HepG2 (cell line): ENCODE measurements at regions not wholly inside any gene's neighbourhood (a gene's known extent, or its start where the extent isn't known, plus 50 kb on each side); places are given as distances from the start of the nearest gene placed in this dataset.

Experiments used
- ATAC-seq: fragments of 200-7000 bp; cut with Tn5 transposase; 3 replicates; pipeline ENCODE4 v1.9.1; 2020; ENCODE audit warnings: mild to moderate bottlenecking, moderate library complexity
- BruUV-seq: library from RNA; stranded (reverse); fragments of 400-500 nt; replicated peaks from 2 replicates; lab custom pipeline; 2021; lab: Mats Ljungman, UMichigan
- CTCF ChIA-PET: fragments of 300-600 bp; formaldehyde crosslinking; extraction: SDS; loops from one replicate; lab custom pipeline; 2021; ENCODE audit warnings: low total read pairs, inconsistent platforms, low intra/inter-chr PET ratio; lab: Yijun Ruan, JAX
- POLR2A ChIA-PET: fragments of 350-600 bp; sonication (Branson Sonifier 250); formaldehyde crosslinking; loops from one replicate; lab custom pipeline; 2020; ENCODE audit warnings: antibody characterized with exemption, inconsistent platforms; lab: Yijun Ruan, JAX
- DNase-seq: peaks from one replicate; pipeline ENCODE4 v3.0.0-alpha.2; 2015; ENCODE audit warnings: low spot score
- FAIRE-seq: peaks from 3 replicates; lab custom pipeline; 2011; peaks lifted over from hg19 to GRCh38; lab: Jason Lieb, UNC
- H2AFZ ChIP-seq: one replicate; pipeline ENCODE4 v1.6.1; 2011; ENCODE audit warnings: low read length, inconsistent platforms
- H3K27ac ChIP-seq: fragments of 300-600 bp; 3 replicates; pipeline ENCODE4 v1.8.0; 2011; ENCODE audit warnings: mixed run types, mild to moderate bottlenecking, mixed read lengths, low read length, inconsistent platforms; ENCODE audit not compliant: insufficient read depth; ENCODE audit errors: extremely low read length
- H3K27me3 ChIP-seq, 2 experiments: fragments of 200-600 bp in 1 of 2; 2 replicates in 1 of 2; 3 replicates in 1 of 2; pipeline versions ENCODE4 v1.6.0 to v1.8.0; 2011; ENCODE audit warnings: low read length in 2 of 2, mild to moderate bottlenecking in 2 of 2, moderate library complexity in 2 of 2, inconsistent platforms in 1 of 2; ENCODE audit not compliant: insufficient read depth in 2 of 2, control insufficient read depth in 1 of 2
- H3K36me3 ChIP-seq, 2 experiments: fragments of 200-600 bp in 1 of 2; replicated peaks in 1 of 2; 2 replicates in 1 of 2; 3 replicates in 1 of 2; pipeline versions ENCODE4 v1.5.1 to v1.8.0; 2011; ENCODE audit warnings: low read length in 2 of 2, inconsistent platforms in 1 of 2; ENCODE audit not compliant: insufficient read depth in 2 of 2, control insufficient read depth in 1 of 2
- H3K4me1 ChIP-seq: 2 replicates; pipeline ENCODE4 v1.5.1; 2012; ENCODE audit warnings: low read length, inconsistent platforms; ENCODE audit not compliant: insufficient read depth
- H3K4me2 ChIP-seq: 2 replicates; pipeline ENCODE4 v1.6.0; 2011; ENCODE audit warnings: low read depth, low read length, inconsistent platforms
- H3K4me3 ChIP-seq, 3 experiments: fragments of 200-600 bp in 1 of 3; sonication (generic), shearing (Covaris generic) in 1 of 3; replicated peaks in 1 of 3; 2 replicates each; pipeline ENCODE4 v1.5.1; 2011 to 2016; ENCODE audit warnings: low read length in 3 of 3, inconsistent platforms in 2 of 3, low read depth in 2 of 3, mild to moderate bottlenecking in 2 of 3, control low read depth in 1 of 3, mixed read lengths in 1 of 3; ENCODE audit not compliant: insufficient read depth in 1 of 3
- H3K79me2 ChIP-seq: one replicate; pipeline ENCODE4 v1.6.1; 2011; ENCODE audit warnings: low read length, inconsistent platforms; ENCODE audit not compliant: insufficient read depth
- H3K9ac ChIP-seq: 2 replicates; pipeline ENCODE4 v1.6.0; 2011; ENCODE audit warnings: mild to moderate bottlenecking, low read depth, low read length, inconsistent platforms; ENCODE audit not compliant: insufficient read depth
- H3K9me3 ChIP-seq: 2 replicates; pipeline ENCODE4 v1.5.1; 2012; ENCODE audit warnings: mild to moderate bottlenecking, low read length
- H4K20me1 ChIP-seq: 2 replicates; pipeline ENCODE4 v1.6.0; 2011; ENCODE audit warnings: inconsistent platforms, mild to moderate bottlenecking, low read length, moderate library complexity; ENCODE audit not compliant: insufficient read depth
- GATAD2A ChIP-seq: IDR thresholded peaks from 2 replicates; pipeline ENCODE4 v1.6.1; 2016
- JARID2 ChIP-seq: sonication (generic); formaldehyde crosslinking; IDR thresholded peaks from 2 replicates; pipeline ENCODE4 v1.8.1; 2023; ENCODE audit warnings: missing genetic modification reagents, inconsistent platforms; ENCODE audit not compliant: insufficient replicate concordance
- SALL2 ChIP-seq: sonication (generic); formaldehyde crosslinking; IDR thresholded peaks from 2 replicates; pipeline ENCODE4 v1.8.1; 2023; ENCODE audit warnings: mild to moderate bottlenecking, missing genetic modification reagents, inconsistent platforms
- ZNF253 ChIP-seq: sonication (generic); formaldehyde crosslinking; IDR thresholded peaks from 2 replicates; pipeline ENCODE4 v1.8.0; 2022; ENCODE audit warnings: mild to moderate bottlenecking, missing genetic modification reagents, borderline replicate concordance
- ZNF740 ChIP-seq: sonication (generic); formaldehyde crosslinking; IDR thresholded peaks from 2 replicates; pipeline ENCODE4 v1.4.0; 2020; ENCODE audit warnings: missing genetic modification reagents
- ZNF83 ChIP-seq: sonication (generic); formaldehyde crosslinking; IDR thresholded peaks from 2 replicates; pipeline ENCODE4 v1.4.0; 2020; ENCODE audit warnings: missing genetic modification reagents, mild to moderate bottlenecking, borderline replicate concordance
- WGBS: methylation state at CpG from one replicate; pipeline ENCODE4 v1.1.6; 2017; ENCODE audit warnings: low lambda C conversion rate; 5-methylcytosine and 5-hydroxymethylcytosine counted together
- in situ Hi-C: cut with HindIII; loops from 2 replicates; pipeline ENCODE4 v1.10.0; 2017; ENCODE audit warnings: low pct_unique_long_range_greater_than_20kb; ENCODE audit not compliant: extremely low pct_ligation_motif_present
- intact Hi-C: fragments of 100-400 bp; cut with micrococcal nuclease; formaldehyde crosslinking; loops from one replicate; pipeline ENCODE4 v1.10.0; 2022; ENCODE audit not compliant: unreplicated experiment
- TF ChIP-seq, protein P1 (sequence below): sonication (generic); formaldehyde crosslinking; IDR thresholded peaks from 2 replicates; pipeline ENCODE4 v1.4.0; 2020; ENCODE audit warnings: missing genetic modification reagents
- TF ChIP-seq, protein P2 (sequence below): sonication (generic); formaldehyde crosslinking; IDR thresholded peaks from 2 replicates; pipeline ENCODE4 v1.5.0; 2020; ENCODE audit warnings: mild to moderate bottlenecking, missing genetic modification reagents
- TF ChIP-seq, protein P3 (sequence below): sonication (generic); formaldehyde crosslinking; IDR thresholded peaks from 2 replicates; pipeline ENCODE4 v1.5.1; 2020; ENCODE audit warnings: mild to moderate bottlenecking, missing genetic modification reagents, borderline replicate concordance
- TF ChIP-seq, protein P4 (sequence below): sonication (generic); formaldehyde crosslinking; IDR thresholded peaks from 2 replicates; pipeline ENCODE4 v1.5.0; 2020; ENCODE audit warnings: mild to moderate bottlenecking, missing genetic modification reagents

DNA sequence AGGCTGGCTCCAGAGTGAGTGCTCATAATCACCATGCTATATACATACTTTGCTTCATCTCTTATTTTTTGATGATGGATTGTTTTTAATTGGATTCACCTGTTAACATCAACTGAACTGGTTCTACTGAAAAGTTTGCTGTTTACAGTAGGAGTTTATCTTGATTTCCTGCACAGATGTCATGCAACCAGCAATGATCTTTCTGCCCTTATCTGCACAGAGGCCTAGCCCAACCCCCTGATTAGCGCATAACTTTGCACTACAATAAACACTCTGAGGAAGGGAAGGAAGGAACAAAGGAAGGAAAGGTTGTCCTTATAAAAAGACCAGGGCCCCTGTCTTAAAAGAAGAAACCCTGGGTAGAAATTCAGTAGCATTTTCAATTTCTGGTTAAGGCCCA, 152.9 kb downstream of the RGS9 start (continued):
- TF ChIP-seq, protein P1, sequence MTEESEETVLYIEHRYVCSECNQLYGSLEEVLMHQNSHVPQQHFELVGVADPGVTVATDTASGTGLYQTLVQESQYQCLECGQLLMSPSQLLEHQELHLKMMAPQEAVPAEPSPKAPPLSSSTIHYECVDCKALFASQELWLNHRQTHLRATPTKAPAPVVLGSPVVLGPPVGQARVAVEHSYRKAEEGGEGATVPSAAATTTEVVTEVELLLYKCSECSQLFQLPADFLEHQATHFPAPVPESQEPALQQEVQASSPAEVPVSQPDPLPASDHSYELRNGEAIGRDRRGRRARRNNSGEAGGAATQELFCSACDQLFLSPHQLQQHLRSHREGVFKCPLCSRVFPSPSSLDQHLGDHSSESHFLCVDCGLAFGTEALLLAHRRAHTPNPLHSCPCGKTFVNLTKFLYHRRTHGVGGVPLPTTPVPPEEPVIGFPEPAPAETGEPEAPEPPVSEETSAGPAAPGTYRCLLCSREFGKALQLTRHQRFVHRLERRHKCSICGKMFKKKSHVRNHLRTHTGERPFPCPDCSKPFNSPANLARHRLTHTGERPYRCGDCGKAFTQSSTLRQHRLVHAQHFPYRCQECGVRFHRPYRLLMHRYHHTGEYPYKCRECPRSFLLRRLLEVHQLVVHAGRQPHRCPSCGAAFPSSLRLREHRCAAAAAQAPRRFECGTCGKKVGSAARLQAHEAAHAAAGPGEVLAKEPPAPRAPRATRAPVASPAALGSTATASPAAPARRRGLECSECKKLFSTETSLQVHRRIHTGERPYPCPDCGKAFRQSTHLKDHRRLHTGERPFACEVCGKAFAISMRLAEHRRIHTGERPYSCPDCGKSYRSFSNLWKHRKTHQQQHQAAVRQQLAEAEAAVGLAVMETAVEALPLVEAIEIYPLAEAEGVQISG (CRISPR knock-in tag), result no peak
- TF ChIP-seq, protein P2, sequence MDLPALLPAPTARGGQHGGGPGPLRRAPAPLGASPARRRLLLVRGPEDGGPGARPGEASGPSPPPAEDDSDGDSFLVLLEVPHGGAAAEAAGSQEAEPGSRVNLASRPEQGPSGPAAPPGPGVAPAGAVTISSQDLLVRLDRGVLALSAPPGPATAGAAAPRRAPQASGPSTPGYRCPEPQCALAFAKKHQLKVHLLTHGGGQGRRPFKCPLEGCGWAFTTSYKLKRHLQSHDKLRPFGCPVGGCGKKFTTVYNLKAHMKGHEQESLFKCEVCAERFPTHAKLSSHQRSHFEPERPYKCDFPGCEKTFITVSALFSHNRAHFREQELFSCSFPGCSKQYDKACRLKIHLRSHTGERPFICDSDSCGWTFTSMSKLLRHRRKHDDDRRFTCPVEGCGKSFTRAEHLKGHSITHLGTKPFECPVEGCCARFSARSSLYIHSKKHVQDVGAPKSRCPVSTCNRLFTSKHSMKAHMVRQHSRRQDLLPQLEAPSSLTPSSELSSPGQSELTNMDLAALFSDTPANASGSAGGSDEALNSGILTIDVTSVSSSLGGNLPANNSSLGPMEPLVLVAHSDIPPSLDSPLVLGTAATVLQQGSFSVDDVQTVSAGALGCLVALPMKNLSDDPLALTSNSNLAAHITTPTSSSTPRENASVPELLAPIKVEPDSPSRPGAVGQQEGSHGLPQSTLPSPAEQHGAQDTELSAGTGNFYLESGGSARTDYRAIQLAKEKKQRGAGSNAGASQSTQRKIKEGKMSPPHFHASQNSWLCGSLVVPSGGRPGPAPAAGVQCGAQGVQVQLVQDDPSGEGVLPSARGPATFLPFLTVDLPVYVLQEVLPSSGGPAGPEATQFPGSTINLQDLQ, result no peak
- TF ChIP-seq SALL2 (CRISPR knock-in tag), result no peak

- Histone ChIP-seq H3K9ac (no peak overlapping the region), H3K79me2 (no peaks in the 10 kb centered on the region), H3K4me3 (no peak overlapping the region), H3K36me3 (no peaks in the 10 kb centered on the region), H3K4me1 (no peaks in the 10 kb centered on the region), H3K27me3 (peaks cover 0 to 17% of the 10 kb centered on the region in 2 experiments; a peak in 2 of 5 replicates), H3K9me3 (no peaks in the 10 kb centered on the region), H3K4me2 (no peak overlapping the region), H2AFZ (no peak overlapping the region), H3K27ac (no peak overlapping the region), H4K20me1 (no peaks in the 10 kb centered on the region)
- BruUV-seq, result no TSS peak
- 0% methylated on average over 4 of the region's 4 CpGs for WGBS
- ATAC-seq (no peak), DNase-seq (no peak), FAIRE-seq (no peak)
- in situ Hi-C loops, result no loop called here
- CTCF ChIA-PET, result no interaction called here
- intact Hi-C loops, result no loop called here
- POLR2A ChIA-PET, result no interaction called here
- TF ChIP-seq GATAD2A (CRISPR knock-in tag), result no peak
- TF ChIP-seq, protein P3, sequence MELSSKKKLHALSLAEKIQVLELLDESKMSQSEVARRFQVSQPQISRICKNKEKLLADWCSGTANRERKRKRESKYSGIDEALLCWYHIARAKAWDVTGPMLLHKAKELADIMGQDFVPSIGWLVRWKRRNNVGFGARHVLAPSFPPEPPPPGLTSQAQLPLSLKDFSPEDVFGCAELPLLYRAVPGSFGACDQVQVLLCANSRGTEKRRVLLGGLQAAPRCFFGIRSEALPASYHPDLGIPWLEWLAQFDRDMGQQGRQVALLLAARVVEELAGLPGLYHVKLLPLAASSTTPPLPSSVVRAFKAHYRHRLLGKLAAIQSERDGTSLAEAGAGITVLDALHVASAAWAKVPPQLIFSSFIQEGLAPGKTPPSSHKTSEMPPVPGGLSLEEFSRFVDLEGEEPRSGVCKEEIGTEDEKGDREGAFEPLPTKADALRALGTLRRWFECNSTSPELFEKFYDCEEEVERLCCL, result no peak
- no peak for TF ChIP-seq JARID2
- no peak for TF ChIP-seq ZNF253 (CRISPR knock-in tag)
- TF ChIP-seq, protein P4, sequence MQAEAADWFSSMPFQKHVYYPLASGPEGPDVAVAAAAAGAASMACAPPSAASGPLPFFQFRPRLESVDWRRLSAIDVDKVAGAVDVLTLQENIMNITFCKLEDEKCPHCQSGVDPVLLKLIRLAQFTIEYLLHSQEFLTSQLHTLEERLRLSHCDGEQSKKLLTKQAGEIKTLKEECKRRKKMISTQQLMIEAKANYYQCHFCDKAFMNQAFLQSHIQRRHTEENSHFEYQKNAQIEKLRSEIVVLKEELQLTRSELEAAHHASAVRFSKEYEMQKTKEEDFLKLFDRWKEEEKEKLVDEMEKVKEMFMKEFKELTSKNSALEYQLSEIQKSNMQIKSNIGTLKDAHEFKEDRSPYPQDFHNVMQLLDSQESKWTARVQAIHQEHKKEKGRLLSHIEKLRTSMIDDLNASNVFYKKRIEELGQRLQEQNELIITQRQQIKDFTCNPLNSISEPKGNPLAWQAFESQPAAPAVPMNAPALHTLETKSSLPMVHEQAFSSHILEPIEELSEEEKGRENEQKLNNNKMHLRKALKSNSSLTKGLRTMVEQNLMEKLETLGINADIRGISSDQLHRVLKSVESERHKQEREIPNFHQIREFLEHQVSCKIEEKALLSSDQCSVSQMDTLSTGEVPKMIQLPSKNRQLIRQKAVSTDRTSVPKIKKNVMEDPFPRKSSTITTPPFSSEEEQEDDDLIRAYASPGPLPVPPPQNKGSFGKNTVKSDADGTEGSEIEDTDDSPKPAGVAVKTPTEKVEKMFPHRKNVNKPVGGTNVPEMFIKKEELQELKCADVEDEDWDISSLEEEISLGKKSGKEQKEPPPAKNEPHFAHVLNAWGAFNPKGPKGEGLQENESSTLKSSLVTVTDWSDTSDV (CRISPR knock-in tag), result no peak
- TF ChIP-seq ZNF740 (CRISPR knock-in tag), result no peak
- TF ChIP-seq ZNF83 (CRISPR knock-in tag), result no peak
Measured at GRCh38 chr17:65287040-65287439, 149.9 kb downstream of the RGS9 start.
